ENCODE measurements at regions not wholly inside any gene's neighbourhood (a gene's known extent, or its start where the extent isn't known, plus 50 kb on each side); places are given as distances from the start of the nearest gene placed in this dataset.

DNA sequence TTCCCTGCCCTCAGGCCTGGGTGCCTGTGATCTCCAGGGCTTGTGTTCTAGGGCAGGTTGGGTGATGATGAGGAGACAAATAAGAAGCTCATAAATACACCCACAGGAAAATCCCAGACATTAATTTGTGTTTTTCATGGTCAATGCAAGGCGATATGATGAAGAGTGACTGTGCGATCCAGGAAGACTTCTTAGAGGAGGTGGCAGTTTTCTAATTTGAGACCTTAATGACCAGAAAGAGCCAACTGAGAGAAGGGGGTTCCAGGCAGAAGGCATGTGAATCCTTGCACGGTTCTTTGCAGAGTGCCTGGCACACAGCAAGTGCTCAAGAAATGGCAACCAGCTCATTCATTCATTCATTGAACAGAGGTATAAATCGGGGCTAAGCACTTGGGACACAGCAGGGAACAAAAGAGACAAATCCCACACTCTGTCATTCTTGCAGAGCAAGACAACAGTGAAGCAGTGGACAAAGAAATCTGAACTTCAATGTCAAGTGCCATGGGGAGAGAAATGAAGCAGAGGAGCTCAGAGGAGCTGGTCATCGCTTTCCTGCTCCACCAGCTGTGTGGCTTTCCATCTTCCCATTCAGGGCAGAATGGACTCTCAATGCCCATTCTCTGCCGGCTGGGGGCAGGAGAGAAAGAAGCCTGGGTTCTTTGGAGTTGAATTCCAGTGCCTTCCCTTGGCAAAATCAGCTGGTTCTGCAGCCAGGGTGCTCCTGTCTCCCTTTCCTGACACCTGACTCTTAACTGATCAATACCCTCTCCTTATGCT, 128.3 kb downstream of the AACS start:
- TF ChIP-seq GATA3 (IDR thresholded peaks at IDR 0.05; ENCODE audit: low read depth, low read length) (no peak), GATA2 (IDR thresholded peaks at IDR 0.05; ENCODE audit: low read depth, low read length) (no peak)

DNA sequence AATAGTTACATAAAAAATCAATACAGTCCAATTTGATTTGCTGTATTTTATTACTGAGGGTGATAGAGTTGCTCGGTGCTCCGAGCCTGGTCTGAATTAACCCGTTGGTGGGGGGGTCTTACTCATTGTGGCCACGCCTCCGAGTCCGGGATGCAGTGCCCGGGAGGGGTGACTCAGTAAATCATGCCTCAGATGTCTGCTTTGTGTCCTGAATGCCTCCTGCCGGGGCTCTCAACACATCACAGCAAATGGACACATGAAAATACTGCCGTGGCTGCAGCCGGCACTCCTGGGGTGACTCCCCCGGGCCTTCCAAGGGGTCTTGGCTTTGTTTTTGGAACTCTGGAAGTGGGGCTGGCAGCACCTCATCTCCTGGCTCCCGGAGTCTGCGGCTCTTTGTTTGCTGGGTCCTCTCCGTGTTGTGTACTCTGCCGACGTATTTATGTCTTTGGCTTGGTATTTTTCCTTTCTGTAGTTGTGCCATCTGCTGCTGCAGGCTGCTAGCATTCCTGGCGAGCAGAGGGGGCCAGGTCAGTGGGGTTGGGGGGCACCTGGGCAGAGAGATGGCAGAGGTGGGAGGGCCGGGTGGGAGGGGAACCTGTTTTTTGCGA, 129.0 kb downstream of the AACS start:
- TF ChIP-seq GATA2 (IDR thresholded peaks at IDR 0.05; ENCODE audit: low read depth, low read length) (no peak), GATA3 (IDR thresholded peaks at IDR 0.05; ENCODE audit: low read depth, low read length) (no peak)

DNA sequence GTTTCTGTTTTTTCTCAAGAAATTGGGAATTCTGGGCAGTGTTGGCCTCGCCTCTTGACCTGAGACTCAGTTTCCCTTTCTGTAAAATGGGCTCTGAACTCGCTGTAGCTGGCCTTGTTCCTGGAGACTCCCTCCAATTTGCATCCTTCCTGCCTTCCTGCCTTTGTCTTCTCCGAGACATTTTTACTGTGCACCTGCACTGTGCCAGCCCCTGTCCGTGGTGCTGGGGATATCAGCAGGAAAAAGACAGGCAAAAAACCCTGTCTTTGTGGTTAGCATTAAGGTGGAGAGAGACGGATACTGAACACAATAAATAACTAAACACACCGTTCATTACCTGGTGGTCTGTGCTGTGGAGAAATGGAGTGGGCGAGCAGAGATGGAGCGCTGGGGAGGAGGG, 129.8 kb downstream of the AACS start:
- no peak for TF ChIP-seq GATA3 (IDR thresholded peaks at IDR 0.05; ENCODE audit: low read depth, low read length)
- no peak for TF ChIP-seq GATA2 (IDR thresholded peaks at IDR 0.05; ENCODE audit: low read depth, low read length)

DNA sequence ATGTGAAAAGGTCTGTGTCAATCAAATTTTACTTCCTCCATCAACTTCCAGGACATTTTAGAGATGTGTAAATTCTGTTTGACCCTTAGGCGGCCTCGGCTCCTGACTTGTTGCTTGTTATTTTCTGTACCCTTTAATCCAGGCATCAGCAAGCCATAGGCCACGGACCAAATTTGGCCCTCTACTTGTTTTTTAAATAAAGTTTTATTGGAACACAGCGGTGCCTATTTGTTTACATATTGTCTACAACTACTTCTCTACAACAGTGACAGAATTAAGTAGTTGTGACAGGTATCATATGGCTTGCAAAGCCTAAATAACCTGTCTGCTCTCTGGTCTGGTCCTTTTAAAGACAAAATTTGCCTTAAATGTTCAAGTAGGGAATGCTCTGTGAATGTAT, 132.1 kb downstream of the AACS start:
- TF ChIP-seq GATA3 (IDR thresholded peaks at IDR 0.05; ENCODE audit: low read depth, low read length) (no peak), GATA2 (IDR thresholded peaks at IDR 0.05; ENCODE audit: low read depth, low read length) (no peak)

DNA sequence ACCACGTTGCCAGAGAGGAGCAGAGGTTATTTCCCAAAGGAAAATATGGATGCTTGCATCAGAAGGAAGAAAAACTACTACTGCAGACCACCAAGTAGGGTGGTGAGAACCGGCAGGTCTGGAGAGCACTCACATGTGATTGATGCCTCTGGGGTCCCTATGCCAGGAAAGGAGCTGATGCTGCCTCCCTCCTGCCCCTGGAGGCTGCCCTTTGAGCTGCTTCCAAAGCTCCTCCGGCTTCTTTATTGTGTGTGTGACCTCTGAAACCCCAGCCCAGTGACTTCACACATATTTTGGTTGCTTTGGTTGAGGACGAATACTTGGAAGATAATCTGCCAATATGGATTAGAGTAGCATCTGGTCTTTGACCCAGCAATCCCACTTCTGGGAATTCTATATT, 133.4 kb downstream of the AACS start:
- TF ChIP-seq GATA2 (IDR thresholded peaks at IDR 0.05; ENCODE audit: low read depth, low read length) (no peak), GATA3 (IDR thresholded peaks at IDR 0.05; ENCODE audit: low read depth, low read length) (no peak)

DNA sequence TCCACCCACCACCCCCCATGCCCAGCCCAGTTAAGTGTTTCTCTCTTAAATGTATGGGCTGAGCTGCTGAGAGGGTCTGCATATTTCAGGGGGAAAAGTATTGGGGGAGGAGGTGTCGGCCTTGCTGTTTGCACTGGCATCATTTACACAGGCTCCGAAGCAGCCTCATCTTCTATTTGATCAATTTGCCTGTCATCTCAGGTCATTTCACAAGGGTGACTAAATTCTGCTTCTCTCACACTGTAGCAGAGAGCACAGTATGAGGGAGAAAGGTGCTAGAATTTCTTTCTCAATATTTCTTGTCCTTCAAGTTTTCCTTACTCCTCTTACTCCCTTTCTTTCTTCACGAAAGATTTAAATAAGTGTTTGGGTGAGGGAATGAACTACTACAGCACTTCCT, 135.9 kb downstream of the AACS start:
- TF ChIP-seq GATA3 (IDR thresholded peaks at IDR 0.05; ENCODE audit: low read depth, low read length) (no peak), GATA2 (IDR thresholded peaks at IDR 0.05; ENCODE audit: low read depth, low read length) (no peak)

DNA sequence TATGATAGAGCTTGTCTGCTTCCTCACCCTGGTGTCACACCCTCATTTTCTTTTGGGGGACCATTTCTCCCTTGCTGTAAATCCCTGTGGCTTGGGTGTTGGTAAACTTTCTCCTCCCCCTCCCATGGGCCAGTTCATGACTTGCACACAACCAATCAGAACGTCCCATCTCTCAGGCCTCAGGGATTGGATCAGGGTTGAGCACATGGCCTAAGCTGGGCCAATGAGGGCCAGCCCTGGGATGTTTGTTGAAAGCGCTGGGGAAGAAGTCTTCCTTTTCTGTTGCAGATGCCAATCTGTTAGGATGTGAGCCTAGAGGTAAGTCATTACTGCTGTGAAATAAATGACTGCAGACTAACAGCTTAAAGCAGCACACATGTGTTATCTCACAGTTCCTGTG, 136.7 kb downstream of the AACS start:
- TF ChIP-seq GATA3 (IDR thresholded peaks at IDR 0.05; ENCODE audit: low read depth, low read length) = no peak
- no peak for TF ChIP-seq GATA2 (IDR thresholded peaks at IDR 0.05; ENCODE audit: low read depth, low read length)

DNA sequence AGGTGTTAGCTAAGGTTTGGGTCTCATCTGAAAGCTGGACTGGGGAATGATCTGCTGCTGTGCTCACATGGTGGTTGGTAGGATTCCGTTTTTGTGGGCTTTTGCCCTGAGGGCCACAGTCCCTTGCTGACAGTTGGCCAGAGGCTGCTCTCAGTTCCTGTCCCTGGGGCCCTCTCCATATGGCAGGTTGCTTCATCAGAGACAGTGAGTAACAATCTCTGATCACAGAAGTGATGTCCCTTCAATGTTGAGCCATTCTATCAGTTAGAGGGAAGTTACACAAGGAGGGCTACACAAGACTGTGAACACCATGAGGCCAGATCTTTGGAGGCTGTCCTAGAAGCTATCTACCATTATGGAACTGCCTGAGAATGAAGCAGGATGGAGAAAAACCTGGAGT, 137.2 kb downstream of the AACS start:
- TF ChIP-seq GATA2 (IDR thresholded peaks at IDR 0.05; ENCODE audit: low read depth, low read length) (no peak), GATA3 (IDR thresholded peaks at IDR 0.05; ENCODE audit: low read depth, low read length) (no peak)

DNA sequence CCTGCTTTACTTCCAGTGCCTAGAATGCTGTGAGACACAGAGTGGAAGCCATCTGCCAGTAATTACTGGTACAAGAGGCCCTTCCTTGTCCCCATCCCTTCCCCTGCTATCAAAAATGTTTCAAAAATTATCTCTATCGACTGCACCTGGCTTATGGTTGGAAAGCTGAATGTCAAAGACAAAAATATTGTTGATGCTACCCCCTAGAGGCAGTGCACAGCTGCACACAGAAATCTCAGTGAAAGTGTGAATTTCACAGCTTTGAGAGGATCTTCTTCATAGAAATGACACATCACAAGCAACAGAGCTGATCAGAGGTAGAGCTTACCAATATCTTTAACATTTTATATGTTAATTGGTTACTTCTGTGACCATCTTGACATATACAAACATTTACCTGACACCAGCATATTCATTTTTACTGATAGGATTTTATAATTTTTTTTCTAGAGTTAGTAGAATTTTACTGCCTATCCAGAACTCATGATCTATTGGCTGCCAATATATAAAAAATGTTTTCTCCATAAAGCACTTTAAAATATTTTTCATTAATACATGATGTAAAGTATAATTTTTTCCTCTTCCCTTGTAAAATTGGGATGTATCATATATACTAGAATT, 138.0 kb downstream of the AACS start:
- TF ChIP-seq GATA2 (IDR thresholded peaks at IDR 0.05; ENCODE audit: low read depth, low read length) (no peak), GATA3 (IDR thresholded peaks at IDR 0.05; ENCODE audit: low read depth, low read length) (no peak)

DNA sequence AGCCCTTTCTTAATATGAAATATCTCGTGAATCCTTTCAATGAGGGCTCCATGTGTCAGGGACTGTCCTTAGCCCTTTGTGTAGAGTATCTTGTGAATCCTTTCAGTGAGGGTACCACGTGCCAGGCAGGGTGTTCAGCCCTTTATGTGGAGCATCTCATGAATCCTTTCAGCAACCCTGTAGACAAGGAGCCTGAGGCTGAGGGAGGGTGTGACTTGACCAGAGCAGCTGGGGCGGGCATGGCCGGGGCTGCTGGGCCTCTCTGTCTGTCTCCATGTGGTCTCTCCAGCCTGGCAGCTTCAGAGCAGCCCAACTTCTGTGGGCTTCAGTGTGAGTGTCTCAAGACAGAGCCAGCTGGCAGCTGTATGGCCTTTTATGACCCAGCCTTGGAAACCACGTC, 140.2 kb downstream of the AACS start:
- TF ChIP-seq GATA3 (IDR thresholded peaks at IDR 0.05; ENCODE audit: low read depth, low read length) (no peak), GATA2 (IDR thresholded peaks at IDR 0.05; ENCODE audit: low read depth, low read length) (no peak)

DNA sequence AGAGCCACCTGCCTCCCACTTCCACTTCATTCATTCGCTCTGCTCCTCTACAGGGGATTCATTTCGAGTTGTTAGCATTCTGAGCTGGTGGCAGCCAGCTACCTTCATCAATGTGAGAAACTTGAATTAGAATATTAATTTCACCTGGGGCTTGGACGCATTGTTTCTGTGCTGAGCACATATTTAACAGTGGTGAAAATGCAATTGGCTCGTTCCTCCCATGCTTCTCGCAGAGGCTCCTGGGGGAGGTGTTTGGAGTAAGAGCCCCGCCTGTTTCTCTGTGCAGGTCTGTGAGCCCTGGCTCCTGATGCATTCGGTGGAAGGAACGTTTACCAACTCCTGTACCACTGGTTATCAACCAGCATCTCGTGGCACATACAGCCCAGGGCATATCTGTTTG, 141.5 kb downstream of the AACS start:
- TF ChIP-seq GATA2 (IDR thresholded peaks at IDR 0.05; ENCODE audit: low read depth, low read length) (no peak), GATA3 (IDR thresholded peaks at IDR 0.05; ENCODE audit: low read depth, low read length) (no peak)

DNA sequence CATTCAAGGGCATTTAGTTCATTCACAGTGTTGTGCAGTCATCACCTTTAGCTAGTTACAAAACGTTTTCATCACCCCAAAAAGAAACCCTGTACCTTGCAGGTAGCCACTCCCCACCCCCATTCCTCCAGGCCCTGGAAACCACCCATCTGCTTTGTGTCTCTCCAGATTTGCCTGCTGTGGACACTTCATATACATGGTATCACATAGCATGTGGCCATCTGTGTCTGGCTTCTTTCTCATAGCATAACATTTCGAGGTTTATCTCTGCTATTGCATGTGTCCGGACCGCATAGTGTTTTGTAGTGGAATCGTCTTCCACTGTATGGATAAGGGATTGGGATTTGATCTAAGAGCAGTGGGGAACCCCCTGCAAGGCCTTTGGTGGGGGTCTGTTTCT, 143.1 kb downstream of the AACS start:
- TF ChIP-seq GATA3 (IDR thresholded peaks at IDR 0.05; ENCODE audit: low read depth, low read length) (no peak), GATA2 (IDR thresholded peaks at IDR 0.05; ENCODE audit: low read depth, low read length) (no peak)

DNA sequence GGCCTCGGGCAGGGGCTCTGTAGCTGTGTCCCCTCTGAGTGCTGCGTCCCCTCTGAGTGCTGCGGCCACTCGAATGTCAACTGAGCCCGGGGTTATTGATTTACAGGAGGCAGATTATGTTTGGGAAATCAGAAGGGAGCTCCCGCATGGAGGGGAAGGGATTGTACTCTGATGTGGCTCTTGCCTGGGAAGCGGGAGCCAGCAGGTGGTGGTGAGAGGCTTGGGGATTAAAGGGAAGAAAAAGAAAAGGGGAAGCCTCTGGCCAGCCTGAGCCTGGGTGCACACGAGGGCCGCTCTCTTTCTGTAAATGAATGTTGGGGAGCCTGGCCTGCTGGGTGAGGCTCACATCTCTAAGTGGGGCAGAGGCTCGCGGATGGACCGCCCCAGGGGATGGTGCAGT, 143.7 kb downstream of the AACS start:
- TF ChIP-seq GATA2 (IDR thresholded peaks at IDR 0.05; ENCODE audit: low read depth, low read length) = no peak

DNA sequence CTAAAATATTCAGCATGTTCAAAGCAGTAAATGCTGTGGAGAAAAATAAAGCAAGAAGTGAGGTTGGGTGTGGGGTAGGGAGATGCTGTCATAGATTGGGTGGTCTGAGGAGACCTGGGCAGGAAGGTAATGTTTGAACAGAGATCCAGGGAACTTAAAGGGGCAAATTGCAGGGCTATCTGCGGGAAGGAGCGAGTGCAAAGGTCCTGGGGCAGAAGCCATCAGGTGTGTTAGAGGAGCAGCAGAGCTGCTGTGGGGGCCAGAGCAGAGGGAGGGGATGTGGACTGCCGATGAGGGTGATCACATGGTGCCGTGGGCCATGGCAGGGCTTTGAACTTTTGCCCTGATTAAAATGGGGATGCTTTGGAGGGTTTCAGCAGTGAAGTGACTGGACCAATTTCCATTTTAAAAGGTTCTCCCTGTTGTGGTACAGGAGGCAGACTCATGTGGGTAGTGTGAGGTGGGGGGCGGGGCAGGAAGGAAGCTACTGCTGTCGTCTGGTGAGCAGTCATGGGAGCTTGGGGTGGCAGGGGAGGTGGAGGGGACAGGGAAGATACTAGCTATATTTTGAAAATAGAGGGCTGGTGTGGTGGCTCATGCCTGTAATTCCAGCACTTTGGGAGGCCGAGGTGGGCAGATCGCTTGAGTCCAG, 145.0 kb downstream of the AACS start:
- no peak for TF ChIP-seq GATA3 (IDR thresholded peaks at IDR 0.05; ENCODE audit: low read depth, low read length)
- TF ChIP-seq GATA2 (IDR thresholded peaks at IDR 0.05; ENCODE audit: low read depth, low read length) = no peak

DNA sequence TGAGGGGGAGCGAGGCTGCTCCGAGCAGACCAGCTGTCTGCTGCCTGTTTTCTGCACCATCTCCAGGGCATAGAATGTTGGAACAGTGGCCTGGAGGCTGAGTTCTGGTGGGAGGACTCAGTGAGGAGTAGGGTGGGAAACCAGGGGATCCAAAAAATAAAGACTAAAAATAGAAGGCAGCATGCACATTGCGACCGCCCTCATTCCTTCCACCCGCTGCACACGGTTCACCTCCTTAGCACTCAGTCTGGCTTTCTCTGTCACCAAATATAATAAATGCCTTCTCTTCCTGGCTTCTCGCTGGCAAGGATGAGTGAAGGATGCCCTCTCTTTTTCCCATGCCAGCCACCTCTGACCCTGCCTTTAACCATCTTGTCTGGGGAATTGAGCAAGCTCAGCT, 146.2 kb downstream of the AACS start:
- no peak for TF ChIP-seq GATA3 (IDR thresholded peaks at IDR 0.05; ENCODE audit: low read depth, low read length)
- TF ChIP-seq GATA2 (IDR thresholded peaks at IDR 0.05; ENCODE audit: low read depth, low read length) = no peak

Data from SH-SY5Y (cell line).